GM12878 (cell line): ENCODE measurements at regions not wholly inside any gene's neighbourhood (a gene's known extent, or its start where the extent isn't known, plus 50 kb on each side); places are given as distances from the start of the nearest gene placed in this dataset.

ENCODE experiments used
- ATAC-seq: fragments of 200-7000 bp; cut with Tn5 transposase; 3 replicates; pipeline ENCODE4 v1.9.1; 2020; ENCODE audit warnings: mild to moderate bottlenecking, moderate library complexity
- BruUV-seq: library from RNA; stranded (reverse); fragments of 400-500 nt; replicated peaks from 2 replicates; lab custom pipeline; 2021; lab: Mats Ljungman, UMichigan
- CTCF ChIA-PET: fragments of 300-600 bp; sonication (Branson Sonifier 250); formaldehyde crosslinking; extraction: SDS; loops from one replicate; lab custom pipeline; 2021; ENCODE audit warnings: inconsistent platforms; lab: Yijun Ruan, JAX
- POLR2A ChIA-PET: fragments of 350-600 bp; formaldehyde crosslinking; extraction: SDS; loops from one replicate; lab custom pipeline; 2021; ENCODE audit warnings: inconsistent platforms; lab: Charles Lee
- RAD21 ChIA-PET: fragments of 300-600 bp; sonication (Branson Sonifier 250); formaldehyde crosslinking; loops from one replicate; lab custom pipeline; 2023; ENCODE audit warnings: antibody characterized with exemption; ENCODE audit not compliant: unreplicated experiment; lab: Charles Lee
- SMC1A ChIA-PET: fragments of 300-600 bp; sonication (Branson Sonifier 250); formaldehyde crosslinking; loops from one replicate; lab custom pipeline; 2023; ENCODE audit not compliant: unreplicated experiment, uncharacterized antibody; lab: Charles Lee
- DNase-seq: peaks from one replicate; pipeline ENCODE4 v3.0.0-alpha.2; 2011; ENCODE audit warnings: low read depth, low spot score
- FAIRE-seq: peaks from 3 replicates; lab custom pipeline; 2011; peaks lifted over from hg19 to GRCh38; lab: Jason Lieb, UNC
- H2AFZ ChIP-seq: 2 replicates; pipeline ENCODE4 v1.6.0; 2011; ENCODE audit warnings: low read depth, low read length, control low read depth; ENCODE audit not compliant: control insufficient read depth
- H3K27ac ChIP-seq: 2 replicates; pipeline ENCODE4 v1.5.1; 2011; ENCODE audit warnings: control low read depth; ENCODE audit not compliant: control insufficient read depth, insufficient read depth
- H3K27me3 ChIP-seq, 2 experiments: replicated peaks in 1 of 2; 2 replicates each; pipeline versions ENCODE4 v1.6.0 to v1.6.1; 2011; ENCODE audit warnings: low read length in 1 of 2; ENCODE audit not compliant: control insufficient read depth in 2 of 2, insufficient read depth in 2 of 2
- H3K36me3 ChIP-seq, 2 experiments: 2 replicates each; pipeline ENCODE4 v1.5.1; 2011; ENCODE audit warnings: low read length in 1 of 2; ENCODE audit not compliant: control insufficient read depth in 2 of 2, insufficient read depth in 2 of 2
- H3K4me1 ChIP-seq: 2 replicates; pipeline ENCODE4 v1.6.1; 2011; ENCODE audit warnings: mild to moderate bottlenecking, low read length, moderate library complexity, mixed read lengths; ENCODE audit not compliant: control insufficient read depth, insufficient read depth
- H3K4me2 ChIP-seq: 2 replicates; pipeline ENCODE4 v1.6.0; 2011; ENCODE audit warnings: control low read depth; ENCODE audit not compliant: control insufficient read depth, insufficient read depth
- H3K4me3 ChIP-seq: fragments of 200-600 bp; sonication (generic); 2 replicates; pipeline ENCODE4 v1.5.1; 2016
- H3K79me2 ChIP-seq: 2 replicates; pipeline ENCODE4 v1.6.0; 2011; ENCODE audit warnings: low read length; ENCODE audit not compliant: control insufficient read depth, insufficient read depth
- H3K9ac ChIP-seq: 2 replicates; pipeline ENCODE4 v1.8.0; 2011; ENCODE audit warnings: low read length, control low read depth, mixed read lengths; ENCODE audit not compliant: control insufficient read depth, insufficient read depth
- H3K9me3 ChIP-seq: replicated peaks from 3 replicates; pipeline ENCODE4 v1.5.1; 2011; ENCODE audit warnings: mild to moderate bottlenecking, low read length; ENCODE audit not compliant: control insufficient read depth, insufficient read depth
- H4K20me1 ChIP-seq: 2 replicates; pipeline ENCODE4 v1.6.0; 2011; ENCODE audit not compliant: control insufficient read depth, insufficient read depth
- BHLHE40 ChIP-seq, 2 experiments: fragments of 450-650 bp in 1 of 2; IDR thresholded peaks; 2 replicates each; pipeline ENCODE4 v1.6.1; 2011 to 2017; ENCODE audit warnings: low read depth in 2 of 2, borderline replicate concordance in 1 of 2, improper control_type of control experiment in 1 of 2, low read length in 1 of 2, mild to moderate bottlenecking in 1 of 2
- JUNB ChIP-seq: IDR thresholded peaks from 2 replicates; pipeline ENCODE4 v1.6.1; 2016; ENCODE audit warnings: antibody characterized with exemption, mild to moderate bottlenecking
- WGBS: methylation state at CpG from one replicate; pipeline ENCODE4 v1.1.6; 2016; ENCODE audit warnings: low lambda C conversion rate; ENCODE audit not compliant: insufficient replicate concordance, insufficient coverage; ENCODE audit errors: missing lambda C conversion rate; 5-methylcytosine and 5-hydroxymethylcytosine counted together
- in situ Hi-C: fragments of 300-500 bp; cut with MboI; formaldehyde crosslinking; loops from 9 replicates; pipeline ENCODE4 v1.14.3; 2018; ENCODE audit warnings: mixed read lengths
- intact Hi-C: fragments of 100-400 bp; cut with micrococcal nuclease; formaldehyde crosslinking; loops from one replicate; pipeline ENCODE4 v1.14.2; 2022; ENCODE audit not compliant: unreplicated experiment
- TF ChIP-seq, protein P1 (sequence below): IDR thresholded peaks from 2 replicates; pipeline ENCODE4 v1.6.1; 2011; ENCODE audit warnings: low read depth, low read length, improper control_type of control experiment, borderline replicate concordance

DNA sequence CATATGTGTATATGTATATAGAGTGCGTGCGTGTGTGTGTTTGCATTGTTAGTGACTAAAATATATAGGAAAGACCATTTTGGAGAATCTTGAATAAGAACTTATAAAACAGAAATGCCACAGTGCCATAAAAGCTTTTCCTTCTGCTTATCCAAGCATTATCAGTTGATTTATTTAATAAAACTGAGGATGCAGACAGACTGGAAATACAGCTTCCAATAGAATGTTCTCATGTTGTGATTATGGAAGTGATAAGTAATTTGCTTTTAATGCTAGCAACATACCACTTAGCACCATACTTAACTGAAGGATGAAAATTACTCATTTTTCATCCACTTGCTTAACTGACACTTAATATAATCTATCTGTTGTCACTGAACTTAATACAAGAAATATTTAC lies 820.1 kb downstream of the TFAP2A start:
- intact Hi-C loops, result no loop called here

DNA sequence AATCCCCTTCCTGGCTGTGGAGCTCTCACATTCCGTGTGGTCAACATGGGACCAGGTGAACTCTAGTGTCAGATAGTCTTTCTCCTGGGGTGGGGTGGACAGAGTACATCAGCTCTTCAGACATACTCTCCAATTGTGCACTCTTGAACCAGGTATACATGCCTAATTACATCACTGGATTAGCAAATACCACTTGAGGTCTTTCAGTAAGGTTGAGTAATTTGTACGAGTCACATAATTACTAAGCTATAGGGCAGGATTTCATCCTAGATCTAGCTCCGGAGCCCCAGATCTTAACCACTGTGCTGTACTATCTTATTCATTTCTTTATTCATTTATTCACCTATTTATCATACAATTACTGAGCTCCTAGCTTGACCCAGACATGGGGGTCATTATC lies 821.3 kb downstream of the TFAP2A start:
- H3K79me2 ChIP-seq, result no peaks in the 10 kb centered on the region
- DNase-seq, result no peak
- no peaks in the 10 kb centered on the region for H3K4me1 ChIP-seq
- peak; percentile 9; the same call in 1 of the 2 replicates for TF ChIP-seq JUNB
- TF ChIP-seq, protein P1, sequence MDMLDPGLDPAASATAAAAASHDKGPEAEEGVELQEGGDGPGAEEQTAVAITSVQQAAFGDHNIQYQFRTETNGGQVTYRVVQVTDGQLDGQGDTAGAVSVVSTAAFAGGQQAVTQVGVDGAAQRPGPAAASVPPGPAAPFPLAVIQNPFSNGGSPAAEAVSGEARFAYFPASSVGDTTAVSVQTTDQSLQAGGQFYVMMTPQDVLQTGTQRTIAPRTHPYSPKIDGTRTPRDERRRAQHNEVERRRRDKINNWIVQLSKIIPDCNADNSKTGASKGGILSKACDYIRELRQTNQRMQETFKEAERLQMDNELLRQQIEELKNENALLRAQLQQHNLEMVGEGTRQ, result no peak
- no peak for ATAC-seq
- H4K20me1 ChIP-seq, result no peaks in the 10 kb centered on the region
- FAIRE-seq, result no peak
- WGBS, result 15% methylated on average over 3 of the region's 3 CpGs
- H3K4me3 ChIP-seq, result no peak overlapping the region
- BruUV-seq, result no TSS peak
- H2AFZ ChIP-seq, result no peak overlapping the region
- ChIA-PET POLR2A (no interaction called here), CTCF (interaction anchor here (0.5 to 0.7 kb wide), 2 partner anchors 162 to 971 kb away, joined by 3 read pairs; no protein-coding TSS in a partner anchor), SMC1A (interaction anchor here (1.0 to 1.7 kb wide), 4 partner anchors 8 to 52 kb away, joined by 3 to 5 read pairs (median 4); no protein-coding TSS in a partner anchor), RAD21 (no interaction called here)
- no peaks in the 10 kb centered on the region for H3K36me3 ChIP-seq
- H3K27me3 ChIP-seq, result no peaks in the 10 kb centered on the region
- H3K4me2 ChIP-seq, result no peak overlapping the region
- H3K9ac ChIP-seq, result no peak overlapping the region
- H3K27ac ChIP-seq, result no peak overlapping the region
- in situ Hi-C loops (no loop called here), intact Hi-C loops (no loop called here)
- H3K9me3 ChIP-seq, result no peaks in the 10 kb centered on the region

More for the DNA sequence above, 820.1 kb downstream of the TFAP2A start:
- DNase-seq (no peak), FAIRE-seq (no peak), ATAC-seq (no peak)
- 66% methylated on average over 2 of the region's 2 CpGs for WGBS
- H3K27ac ChIP-seq, result no peak overlapping the region
- RAD21 ChIA-PET, result no interaction called here
- SMC1A ChIA-PET, result interaction anchor here (1.3 to 1.7 kb wide), 2 partner anchors 10 to 27 kb away, joined by 4 read pairs; no protein-coding TSS in a partner anchor
- H3K9me3 ChIP-seq, result no peaks in the 10 kb centered on the region
- no peaks in the 10 kb centered on the region for H3K79me2 ChIP-seq
- TF ChIP-seq BHLHE40 (IDR thresholded peaks at IDR 0.05; ENCODE audit: borderline replicate concordance in 1 of 2, low read depth in 2 of 2, low read length in 1 of 2), result no peak
- H3K9ac ChIP-seq, result no peak overlapping the region
- H3K4me3 ChIP-seq, result no peak overlapping the region
- no peaks in the 10 kb centered on the region for H3K4me1 ChIP-seq
- no peaks in the 10 kb centered on the region for H3K27me3 ChIP-seq
- in situ Hi-C loops, result no loop called here
- POLR2A ChIA-PET, result no interaction called here
- CTCF ChIA-PET, result interaction anchor here (1.1 kb wide), 1 partner anchor 11 kb away, joined by 3 read pairs; no protein-coding TSS in a partner anchor
- H2AFZ ChIP-seq, result no peak overlapping the region
- H3K4me2 ChIP-seq, result no peak overlapping the region
- H3K36me3 ChIP-seq, result no peaks in the 10 kb centered on the region
- BruUV-seq, result no TSS peak
- H4K20me1 ChIP-seq, result no peaks in the 10 kb centered on the region
